K562 (cell line): ENCODE measurements at regions not wholly inside any gene's neighbourhood (a gene's known extent, or its start where the extent isn't known, plus 50 kb on each side); places are given as distances from the start of the nearest gene placed in this dataset.

Experiments
- ATAC-seq: fragments of 200-7000 bp; cut with Tn5 transposase; 3 replicates; pipeline ENCODE4 v1.9.1; 2020; ENCODE audit warnings: moderate library complexity
- BruUV-seq: library from RNA; stranded (reverse); fragments of 400-500 nt; replicated peaks from 2 replicates; lab custom pipeline; 2021; lab: Mats Ljungman, UMichigan
- CTCF ChIA-PET: fragments of 300-600 bp; formaldehyde crosslinking; extraction: SDS; loops from one replicate; lab custom pipeline; 2021; ENCODE audit warnings: low intra/inter-chr PET ratio; lab: Yijun Ruan, JAX
- POLR2A ChIA-PET: fragments of 300-600, 350-650 bp; sonication (Branson Sonifier 250); formaldehyde crosslinking; extraction: SDS; loops from one replicate; lab custom pipeline; 2021; ENCODE audit warnings: antibody characterized with exemption, inconsistent platforms; lab: Yijun Ruan, JAX
- DNase-seq, 4 experiments: peaks; one replicate each; pipeline versions ENCODE4 v3.0.0 to v3.0.0-alpha.2; 2011 to 2018; ENCODE audit warnings: low spot score in 3 of 4, mixed read lengths in 3 of 4; ENCODE audit errors: extremely low read depth in 1 of 4
- FAIRE-seq: peaks from 2 replicates; lab custom pipeline; 2011; peaks lifted over from hg19 to GRCh38; lab: Jason Lieb, UNC
- H2AFZ ChIP-seq: 2 replicates; pipeline ENCODE4 v1.6.0; 2011; ENCODE audit warnings: low read depth, low read length, control low read depth, inconsistent platforms
- H3K27ac ChIP-seq: fragments of 200-600 bp; 3 replicates; pipeline ENCODE4 v1.8.0; 2011; ENCODE audit warnings: low read depth, mild to moderate bottlenecking, control low read depth, inconsistent platforms, low read length, moderate library complexity, mixed read lengths; ENCODE audit errors: extremely low read depth
- H3K27me3 ChIP-seq, 2 experiments: fragments of 300-600 bp in 1 of 2; 2 replicates in 1 of 2; 3 replicates in 1 of 2; pipeline versions ENCODE4 v1.6.0 to v1.8.0; 2011; ENCODE audit warnings: inconsistent platforms in 2 of 2, low read length in 2 of 2, mild to moderate bottlenecking in 1 of 2, mixed read lengths in 1 of 2, moderate library complexity in 1 of 2; ENCODE audit not compliant: control insufficient read depth in 2 of 2, insufficient read depth in 2 of 2
- H3K36me3 ChIP-seq: fragments of 300-600 bp; 3 replicates; pipeline ENCODE4 v1.8.0; 2011; ENCODE audit warnings: mild to moderate bottlenecking, low read length, inconsistent platforms; ENCODE audit not compliant: control insufficient read depth, insufficient read depth
- H3K4me1 ChIP-seq, 2 experiments: fragments of 200-600 bp in 1 of 2; replicated peaks in 1 of 2; 2 replicates in 1 of 2; 3 replicates in 1 of 2; pipeline versions ENCODE4 v1.5.1 to v1.8.0; 2011; ENCODE audit warnings: inconsistent platforms in 2 of 2, low read length in 2 of 2, mild to moderate bottlenecking in 1 of 2, mixed read lengths in 1 of 2, moderate library complexity in 1 of 2; ENCODE audit not compliant: control insufficient read depth in 2 of 2, insufficient read depth in 2 of 2
- H3K4me2 ChIP-seq: 2 replicates; pipeline ENCODE4 v1.6.1; 2011; ENCODE audit warnings: low read length, control low read depth, inconsistent platforms, mixed read lengths; ENCODE audit not compliant: insufficient read depth
- H3K4me3 ChIP-seq: fragments of 200-600 bp; sonication (generic), shearing (Covaris generic); 2 replicates; pipeline ENCODE4 v1.5.1; 2016; ENCODE audit warnings: control low read depth, inconsistent platforms
- H3K79me2 ChIP-seq: fragments of 200-600 bp; 3 replicates; pipeline ENCODE4 v1.8.0; 2011; ENCODE audit warnings: low read length, inconsistent platforms; ENCODE audit not compliant: control insufficient read depth, insufficient read depth
- H3K9ac ChIP-seq, 2 experiments: 2 replicates each; pipeline versions ENCODE4 v1.6.0 to v1.6.1; 2011; ENCODE audit warnings: low read depth in 2 of 2, low read length in 2 of 2, control low read depth in 1 of 2, inconsistent platforms in 1 of 2, mild to moderate bottlenecking in 1 of 2, mixed read lengths in 1 of 2; ENCODE audit not compliant: insufficient read depth in 1 of 2
- H3K9me1 ChIP-seq: one replicate; pipeline ENCODE4 v1.6.0; 2011; ENCODE audit warnings: inconsistent platforms, mild to moderate bottlenecking, low read length, moderate library complexity; ENCODE audit not compliant: control insufficient read depth, insufficient read depth
- H3K9me3 ChIP-seq: replicated peaks from 2 replicates; pipeline ENCODE4 v1.5.1; 2011; ENCODE audit warnings: low read depth, low read length, inconsistent platforms; ENCODE audit not compliant: control insufficient read depth, insufficient read depth
- H4K20me1 ChIP-seq: replicated peaks from 2 replicates; pipeline ENCODE4 v1.6.1; 2011; ENCODE audit warnings: low read length, inconsistent platforms, mixed read lengths; ENCODE audit not compliant: control insufficient read depth, insufficient read depth
- BDP1 ChIP-seq: IDR thresholded peaks from 3 replicates; pipeline ENCODE4 v1.6.1; 2011; ENCODE audit not compliant: insufficient read length, insufficient read depth
- BRD9 ChIP-seq: fragments of 450-650 bp; IDR thresholded peaks from 2 replicates; pipeline ENCODE4 v1.6.1; 2018; ENCODE audit warnings: low read depth; ENCODE audit not compliant: partially characterized antibody
- CAMTA2 ChIP-seq: fragments of 250-450 bp; sonication (Bioruptor Pico); conservative IDR thresholded peaks from 2 replicates; pipeline ENCODE4 v1.5.1; 2022
- CREB3 ChIP-seq: fragments of 450-650 bp; conservative IDR thresholded peaks from 2 replicates; pipeline ENCODE4 v1.6.1; 2016; ENCODE audit warnings: missing genetic modification characterization, low read depth, mild to moderate bottlenecking, missing compliant biosample characterization, moderate library complexity
- CSDE1 ChIP-seq, 2 experiments: fragments of 450-650 bp; IDR thresholded peaks; 2 replicates each; pipeline ENCODE4 v1.6.1; 2016; ENCODE audit warnings: mild to moderate bottlenecking in 1 of 2
- FOXA1 ChIP-seq: fragments of 450-650 bp; IDR thresholded peaks from 2 replicates; pipeline ENCODE4 v1.6.1; 2016; ENCODE audit warnings: mild to moderate bottlenecking, borderline replicate concordance
- GTF2F1 ChIP-seq: IDR thresholded peaks from 2 replicates; pipeline ENCODE4 v1.6.1; 2011; ENCODE audit warnings: low read depth, low read length, improper control_type of control experiment
- HLTF ChIP-seq: fragments of 450-650 bp; IDR thresholded peaks from 2 replicates; pipeline ENCODE4 v1.6.1; 2016
- MIER1 ChIP-seq: fragments of 450-650 bp; IDR thresholded peaks from 2 replicates; pipeline ENCODE4 v1.6.1; 2016; ENCODE audit warnings: antibody characterized with exemption, mild to moderate bottlenecking, low read depth
- NR0B1 ChIP-seq: fragments of 450-650 bp; IDR thresholded peaks from one replicate; pipeline ENCODE4 v1.6.1; 2018; ENCODE audit warnings: mild to moderate bottlenecking, moderate library complexity; ENCODE audit not compliant: partially characterized antibody
- RFX7 ChIP-seq: fragments of 250-450 bp; sonication (Bioruptor Pico); IDR thresholded peaks from 2 replicates; pipeline ENCODE4 v1.5.1; 2021; ENCODE audit warnings: mild to moderate bottlenecking
- SLC30A9 ChIP-seq: fragments of 250-450 bp; sonication (Bioruptor Pico); IDR thresholded peaks from 2 replicates; pipeline ENCODE4 v1.8.0; 2022; ENCODE audit warnings: mild to moderate bottlenecking, moderate library complexity
- SRSF3 ChIP-seq: fragments of 200-400 bp; formaldehyde crosslinking; IDR thresholded peaks from 2 replicates; pipeline ENCODE4 v1.6.1; 2016; ENCODE audit warnings: mild to moderate bottlenecking, low read length, moderate library complexity; ENCODE audit not compliant: insufficient read depth
- TAF7 ChIP-seq: fragments of 450-650 bp; IDR thresholded peaks from 2 replicates; pipeline ENCODE4 v1.6.1; 2016; ENCODE audit warnings: missing genetic modification characterization, missing compliant biosample characterization
- TCFL5 ChIP-seq: fragments of 250-450 bp; sonication (Bioruptor Pico); conservative IDR thresholded peaks from 2 replicates; pipeline ENCODE4 v1.6.1; 2021; ENCODE audit warnings: mild to moderate bottlenecking, moderate library complexity, matching md5 sums
- ZBTB8A ChIP-seq: fragments of 450-650 bp; IDR thresholded peaks from 2 replicates; pipeline ENCODE4 v1.6.1; 2018; ENCODE audit warnings: mild to moderate bottlenecking, moderate library complexity; ENCODE audit not compliant: partially characterized antibody
- ZNF197 ChIP-seq: fragments of 200-800 bp; sonication (Bioruptor generic); IDR thresholded peaks from 2 replicates; pipeline ENCODE4 v1.6.1; 2016; ENCODE audit warnings: low read depth, missing genetic modification characterization, missing compliant biosample characterization
- ZNF316 ChIP-seq: fragments of 450-650 bp; IDR thresholded peaks from 2 replicates; pipeline ENCODE4 v1.6.1; 2016
- ZNF384 ChIP-seq: IDR thresholded peaks from 2 replicates; pipeline ENCODE4 v1.6.1; 2012; ENCODE audit warnings: low read depth, low read length, improper control_type of control experiment
- WGBS: fragments of 100-300 bp; shearing (Covaris generic); methylation state at CpG from one replicate; pipeline ENCODE4 v1.1.6; 2016; ENCODE audit warnings: low coverage, mixed read lengths; ENCODE audit not compliant: insufficient coverage; ENCODE audit errors: missing lambda C conversion rate; 5-methylcytosine and 5-hydroxymethylcytosine counted together
- in situ Hi-C: fragments of 300-500 bp; cut with MboI; formaldehyde crosslinking; loops from 4 replicates; pipeline ENCODE4 v1.15.0; 2018; ENCODE audit warnings: inconsistent platforms, mixed read lengths
- intact Hi-C: fragments of 100-400 bp; cut with micrococcal nuclease; formaldehyde crosslinking; loops from 2 replicates; pipeline ENCODE4 v1.14.2; 2022
- TF ChIP-seq, protein P1 (sequence below): fragments of 250-450 bp; sonication (Bioruptor Pico); IDR thresholded peaks from 2 replicates; pipeline ENCODE4 v1.8.0; 2022; ENCODE audit warnings: inconsistent platforms, mild to moderate bottlenecking, moderate library complexity, borderline replicate concordance

DNA sequence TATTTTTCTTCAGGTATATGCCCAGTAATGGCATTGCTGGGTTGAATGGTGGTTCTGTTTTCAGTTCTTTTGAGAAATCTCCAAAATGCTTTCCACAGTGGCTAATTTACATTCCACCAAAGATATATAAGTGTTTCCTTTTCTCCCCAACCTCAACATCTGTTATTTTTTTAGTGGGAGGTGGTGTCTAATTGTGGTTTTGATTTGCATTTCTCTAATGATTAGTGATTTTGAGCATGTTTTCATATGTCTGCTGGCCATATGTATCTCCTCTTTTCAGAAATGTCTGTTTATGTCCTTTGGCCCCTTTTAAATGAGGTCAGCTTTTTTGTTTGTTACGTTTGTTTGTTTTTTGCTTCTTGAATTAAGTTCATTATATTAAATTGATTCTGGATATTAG lies 760.2 kb downstream of the KCNA4 start (continued):
- no peak for TF ChIP-seq TCFL5

GRCh38 chr11:29255401-29255800 lies 761.4 kb downstream of the KCNA4 start:
- H3K27me3 ChIP-seq, result no peaks in the 10 kb centered on the region
- FAIRE-seq (no peak), DNase-seq (no peak), ATAC-seq (no peak)
- H4K20me1 ChIP-seq, result no peaks in the 10 kb centered on the region
- intact Hi-C loops, result no loop called here
- no peaks in the 10 kb centered on the region for H3K36me3 ChIP-seq
- no peaks in the 10 kb centered on the region for H3K4me1 ChIP-seq
- TF ChIP-seq HLTF (no peak), ZNF384 (no peak), SLC30A9 (no peak), ZBTB8A (no peak), ZNF316 (no peak), BRD9 (no peak), NR0B1 (no peak), ZNF197 (no peak), TAF7 (tag) (no peak), CSDE1 (IDR thresholded peaks at IDR 0.05) (no peak), CAMTA2 (CRISPR knock-in tag) (no peak), CREB3 (tag) (no peak), MIER1 (no peak), FOXA1 (no peak), GTF2F1 (no peak), BDP1 (no peak), SRSF3 (no peak), RFX7 (no peak)
- TF ChIP-seq, protein P1, sequence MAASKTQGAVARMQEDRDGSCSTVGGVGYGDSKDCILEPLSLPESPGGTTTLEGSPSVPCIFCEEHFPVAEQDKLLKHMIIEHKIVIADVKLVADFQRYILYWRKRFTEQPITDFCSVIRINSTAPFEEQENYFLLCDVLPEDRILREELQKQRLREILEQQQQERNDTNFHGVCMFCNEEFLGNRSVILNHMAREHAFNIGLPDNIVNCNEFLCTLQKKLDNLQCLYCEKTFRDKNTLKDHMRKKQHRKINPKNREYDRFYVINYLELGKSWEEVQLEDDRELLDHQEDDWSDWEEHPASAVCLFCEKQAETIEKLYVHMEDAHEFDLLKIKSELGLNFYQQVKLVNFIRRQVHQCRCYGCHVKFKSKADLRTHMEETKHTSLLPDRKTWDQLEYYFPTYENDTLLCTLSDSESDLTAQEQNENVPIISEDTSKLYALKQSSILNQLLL (CRISPR knock-in tag), result no peak
- no peaks in the 10 kb centered on the region for H3K9me1 ChIP-seq
- 0% methylated on average over 2 of the region's 2 CpGs for WGBS
- H3K4me2 ChIP-seq, result no peak overlapping the region
- H3K79me2 ChIP-seq, result no peaks in the 10 kb centered on the region
- BruUV-seq, result no TSS peak
- H2AFZ ChIP-seq, result no peak overlapping the region
- ChIA-PET CTCF (no interaction called here), POLR2A (no interaction called here)
- H3K4me3 ChIP-seq, result no peak overlapping the region
- H3K27ac ChIP-seq, result no peak overlapping the region
- H3K9me3 ChIP-seq, result no peaks in the 10 kb centered on the region
- in situ Hi-C loops, result no loop called here
- no peak overlapping the region for H3K9ac ChIP-seq
